Thymus (tissue), 11 donors: ENCODE measurements at regions not wholly inside any gene's neighbourhood (a gene's known extent, or its start where the extent isn't known, plus 50 kb on each side); places are given as distances from the start of the nearest gene placed in this dataset.
A peak's percentile ranks its signal among the peaks of the same experiment; 100 is the strongest.

Experiments
- DNase-seq, 9 donors: peaks; one replicate each; pipeline ENCODE4 v3.0.0-alpha.2; 2013; ENCODE audit warnings: low spot score in 9 of 9, low read depth in 6 of 9, missing footprints in 1 of 9
- H3K27ac ChIP-seq, 2 donors: one replicate each; pipeline ENCODE4 v1.5.1; 2013; ENCODE audit warnings: control low read depth in 1 of 2, low read depth in 1 of 2, low read length in 1 of 2, mild to moderate bottlenecking in 1 of 2, moderate library complexity in 1 of 2
- H3K27me3 ChIP-seq, 2 donors: one replicate each; pipeline ENCODE4 v1.5.1; 2013; ENCODE audit warnings: low read length in 1 of 2; ENCODE audit not compliant: control insufficient read depth in 2 of 2, insufficient read depth in 1 of 2
- H3K36me3 ChIP-seq, 2 donors: one replicate each; pipeline ENCODE4 v1.5.1; 2013; ENCODE audit warnings: low read length in 1 of 2, mild to moderate bottlenecking in 1 of 2, moderate library complexity in 1 of 2; ENCODE audit not compliant: control insufficient read depth in 2 of 2, insufficient read depth in 2 of 2
- H3K4me1 ChIP-seq, 2 donors: one replicate each; pipeline ENCODE4 v1.5.1; 2013; ENCODE audit warnings: low read length in 2 of 2; ENCODE audit not compliant: control insufficient read depth in 2 of 2, insufficient read depth in 2 of 2
- H3K4me3 ChIP-seq, 2 donors: one replicate each; pipeline ENCODE4 v1.5.1; 2013; ENCODE audit warnings: low read length in 2 of 2, control low read depth in 1 of 2, mild to moderate bottlenecking in 1 of 2
- H3K9me3 ChIP-seq, 2 donors: one replicate each; pipeline ENCODE4 v1.5.1; 2013; ENCODE audit warnings: low read length in 1 of 2, mild to moderate bottlenecking in 1 of 2; ENCODE audit not compliant: control insufficient read depth in 2 of 2, insufficient read depth in 1 of 2
- WGBS: extraction: QIAGEN DNeasy Blood & Tissue Kit; methylation state at CpG from one replicate; pipeline ENCODE4 v1.1.7; 2013; 5-methylcytosine and 5-hydroxymethylcytosine counted together
- donor health status: healthy.

- 98% methylated on average over 1 of the region's 1 CpG for WGBS
- DNase-seq, result peak in 3 of 9 donors; percentile 18 to 65 (median 40)
- Histone ChIP-seq H3K36me3 (no peaks in the 10 kb centered on the region), H3K27ac (peak overlapping the region; percentile 48 to 98), H3K9me3 (no peaks in the 10 kb centered on the region), H3K4me1 (peaks cover 18 to 35% of the 10 kb centered on the region in 2 donors), H3K27me3 (no peaks in the 10 kb centered on the region), H3K4me3 (no peak overlapping the region)
Measured at GRCh38 chr9:74281674-74282073, 215.5 kb upstream of the RORB start.

DNA sequence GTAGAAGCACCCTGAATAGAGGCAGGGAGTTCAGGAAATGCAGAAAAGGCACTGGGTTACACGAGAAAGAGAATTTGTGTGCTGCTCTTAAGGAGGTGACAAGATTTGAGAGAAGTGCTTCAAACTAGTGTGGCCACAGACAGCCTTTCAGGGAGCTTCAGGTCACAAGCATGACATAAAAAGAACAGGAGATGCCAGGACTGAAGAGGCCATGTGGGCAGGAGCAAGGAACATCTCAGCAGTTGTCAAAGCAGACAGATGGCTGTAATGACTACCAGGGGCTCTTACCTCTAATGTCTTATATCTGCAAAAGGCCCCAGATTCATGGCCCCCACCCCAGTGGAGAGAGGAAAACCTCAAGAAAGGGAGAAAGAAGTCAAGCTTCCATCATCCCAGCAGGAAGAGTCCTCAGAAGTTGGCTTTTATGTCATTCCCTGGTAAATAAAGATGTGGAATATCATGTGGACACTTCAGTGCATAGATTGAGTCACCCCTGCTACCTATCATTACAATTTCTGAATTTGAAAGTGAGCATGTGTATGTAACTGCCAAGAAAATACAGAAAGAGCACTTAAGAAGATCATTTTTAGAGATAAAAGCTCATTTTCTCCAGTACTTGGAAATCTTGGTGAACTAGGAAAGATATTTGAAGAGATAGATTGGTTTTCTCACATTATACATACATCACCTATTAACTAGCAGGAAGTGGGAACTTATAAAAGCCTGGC lies 214.4 kb upstream of the RORB start:
- H3K4me3 ChIP-seq, result no peak overlapping the region
- no peaks in the 10 kb centered on the region for H3K9me3 ChIP-seq
- 3% methylated on average over 1 of the region's 1 CpG for WGBS
- DNase-seq, result peak in 7 of 9 donors; percentile 13 to 80 (median 47)
- H3K4me1 ChIP-seq, result peaks cover 14 to 25% of the 10 kb centered on the region in 2 donors
- peak overlapping the region; percentile 84 to 98 for H3K27ac ChIP-seq
- no peaks in the 10 kb centered on the region for H3K36me3 ChIP-seq
- no peaks in the 10 kb centered on the region for H3K27me3 ChIP-seq

- H3K27ac ChIP-seq, result no peak overlapping the region
- WGBS, result 85% methylated on average over 11 of the region's 11 CpGs
- no peaks in the 10 kb centered on the region for H3K9me3 ChIP-seq
- peaks cover 8 to 20% of the 10 kb centered on the region in 2 donors for H3K4me1 ChIP-seq
- no peak overlapping the region for H3K4me3 ChIP-seq
- no peak for DNase-seq
- no peaks in the 10 kb centered on the region for H3K36me3 ChIP-seq
- H3K27me3 ChIP-seq, result no peaks in the 10 kb centered on the region
Measured at GRCh38 chr9:74284581-74285450, 212.3 kb upstream of the RORB start.

DNA sequence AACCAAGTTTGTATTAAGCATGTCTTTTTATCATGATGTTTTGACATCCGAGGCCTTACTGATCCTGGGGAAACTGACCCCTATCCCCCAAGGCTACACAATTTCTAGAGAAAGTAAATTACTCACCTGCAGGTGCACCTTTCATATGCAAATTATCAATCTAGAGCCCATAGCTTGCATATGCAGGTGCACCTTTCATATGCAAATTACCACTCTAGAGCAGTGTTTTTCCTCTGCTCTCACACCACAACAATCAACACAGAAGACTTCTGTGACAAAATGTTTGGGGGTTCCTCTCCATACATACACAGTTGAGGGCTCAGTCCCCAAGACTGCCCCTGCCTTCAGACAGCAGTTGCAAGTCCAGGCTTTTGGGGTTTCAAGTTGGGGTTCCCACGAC lies 203.7 kb upstream of the RORB start:
- Histone ChIP-seq H3K4me3 (no peak overlapping the region), H3K36me3 (no peaks in the 10 kb centered on the region), H3K27ac (no peak overlapping the region), H3K27me3 (no peaks in the 10 kb centered on the region), H3K4me1 (peaks cover 8 to 10% of the 10 kb centered on the region in 2 donors), H3K9me3 (no peaks in the 10 kb centered on the region)
- WGBS, result 92% methylated on average over 2 of the region's 2 CpGs
- DNase-seq, result no peak

DNA sequence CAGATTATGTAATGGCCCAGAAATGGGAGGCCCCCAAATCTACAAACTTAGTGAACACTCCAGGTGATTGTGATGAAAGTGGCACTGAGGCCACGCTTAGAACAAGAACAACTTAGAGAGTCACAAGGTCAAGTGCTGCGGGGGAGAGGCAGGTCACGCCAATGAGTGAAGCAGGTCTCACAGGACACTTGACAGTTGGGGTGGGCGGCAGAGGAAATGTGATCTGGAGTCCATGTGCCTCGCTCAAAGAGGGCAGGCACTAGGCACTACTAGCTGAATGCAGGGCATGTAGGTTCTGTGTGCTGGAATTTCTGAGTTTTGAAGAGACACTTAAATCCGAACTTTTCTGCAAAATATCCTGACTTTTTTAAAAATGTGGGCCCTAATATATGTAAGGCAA lies 193.2 kb upstream of the RORB start:
- no peaks in the 10 kb centered on the region for H3K4me1 ChIP-seq
- no peak overlapping the region for H3K27ac ChIP-seq
- no peaks in the 10 kb centered on the region for H3K27me3 ChIP-seq
- DNase-seq, result no peak
- 93% methylated on average over 6 of the region's 6 CpGs for WGBS
- H3K9me3 ChIP-seq, result no peaks in the 10 kb centered on the region
- H3K36me3 ChIP-seq, result no peaks in the 10 kb centered on the region
- H3K4me3 ChIP-seq, result no peak overlapping the region

DNA sequence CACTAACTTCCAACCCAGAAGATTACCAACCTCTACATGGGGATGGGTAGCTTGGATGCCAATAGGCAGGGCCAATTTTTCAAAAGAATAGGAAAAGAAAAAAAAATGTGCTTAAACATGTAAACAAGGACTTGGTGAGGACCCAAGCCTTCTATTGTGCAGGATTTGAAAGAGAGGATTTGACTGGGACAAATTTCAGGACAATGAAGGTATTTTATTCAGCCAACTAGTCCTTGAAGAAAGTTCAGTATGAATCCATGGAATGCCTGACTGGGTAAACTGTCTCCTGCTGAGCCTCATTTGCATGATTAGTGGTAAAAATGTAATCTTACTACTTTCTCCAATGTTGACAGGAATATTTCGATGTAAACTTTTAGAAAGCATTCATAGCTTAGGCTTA lies 192.5 kb upstream of the RORB start:
- Histone ChIP-seq H3K27me3 (no peaks in the 10 kb centered on the region), H3K4me1 (no peaks in the 10 kb centered on the region), H3K36me3 (no peaks in the 10 kb centered on the region), H3K27ac (no peak overlapping the region), H3K9me3 (no peaks in the 10 kb centered on the region), H3K4me3 (no peak overlapping the region)
- no peak for DNase-seq
- WGBS, result 94% methylated on average over 1 of the region's 1 CpG

GRCh38 chr9:74309654-74310053 lies 187.5 kb upstream of the RORB start:
- no peak overlapping the region for H3K27ac ChIP-seq
- 87% methylated on average over 2 of the region's 2 CpGs for WGBS

GRCh38 chr9:74317235-74317634 lies 179.9 kb upstream of the RORB start:
- Histone ChIP-seq H3K27me3 (no peaks in the 10 kb centered on the region), H3K4me1 (peaks cover 0 to 2% of the 10 kb centered on the region in 2 donors), H3K9me3 (no peaks in the 10 kb centered on the region), H3K27ac (no peak overlapping the region), H3K36me3 (no peaks in the 10 kb centered on the region), H3K4me3 (no peak overlapping the region)
- peak in 2 of 9 donors; percentile 26 to 66 for DNase-seq
- 100% methylated on average over 1 of the region's 1 CpG for WGBS

More at GRCh38 chr9:74309654-74310053, 187.5 kb upstream of the RORB start:
- Histone ChIP-seq H3K9me3 (no peaks in the 10 kb centered on the region), H3K36me3 (no peaks in the 10 kb centered on the region), H3K4me1 (no peaks in the 10 kb centered on the region), H3K4me3 (no peak overlapping the region), H3K27me3 (no peaks in the 10 kb centered on the region)
- peak in 5 of 9 donors; percentile 23 to 77 (median 41) for DNase-seq

DNA sequence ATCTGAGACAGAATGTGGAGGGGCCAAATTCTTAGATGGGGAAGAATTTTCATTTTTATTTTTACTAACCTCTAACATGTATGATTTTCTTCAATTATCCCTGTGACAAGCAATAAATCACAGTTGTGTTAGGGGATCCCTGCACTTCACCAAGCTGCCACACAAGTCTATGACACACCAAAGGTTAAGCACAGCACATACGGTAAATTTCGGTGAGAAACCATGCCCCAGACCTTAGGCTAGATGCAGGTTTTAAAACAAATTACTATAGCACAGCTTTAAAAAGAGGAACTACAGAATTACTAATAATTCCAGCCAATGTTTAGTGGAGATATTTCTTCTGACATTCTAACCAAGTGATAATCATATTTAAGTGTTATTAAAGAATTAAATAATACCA lies 175.7 kb upstream of the RORB start:
- H3K4me1 ChIP-seq, result peaks cover 2 to 6% of the 10 kb centered on the region in 2 donors
- H3K27ac ChIP-seq, result no peak overlapping the region
- H3K9me3 ChIP-seq, result no peaks in the 10 kb centered on the region
- DNase-seq, result no peak
- no peaks in the 10 kb centered on the region for H3K36me3 ChIP-seq
- no peak overlapping the region for H3K4me3 ChIP-seq
- H3K27me3 ChIP-seq, result no peaks in the 10 kb centered on the region
- WGBS, result 80% methylated on average over 2 of the region's 2 CpGs
